Stimulated activated CD4-positive, alpha-beta T cell treated with anti-CD3 and anti-CD28 coated beads, Interleukin-12 subunit alpha, Interleukin-12 subunit beta, amount 100 ng/mL, for 4 hours (primary cell): ENCODE measurements at regions not wholly inside any gene's neighbourhood (a gene's known extent, or its start where the extent isn't known, plus 50 kb on each side); places are given as distances from the start of the nearest gene placed in this dataset.

Source experiments
- DNase-seq: peaks from one replicate; pipeline ENCODE4 v3.0.0-alpha.2; 2020

DNA sequence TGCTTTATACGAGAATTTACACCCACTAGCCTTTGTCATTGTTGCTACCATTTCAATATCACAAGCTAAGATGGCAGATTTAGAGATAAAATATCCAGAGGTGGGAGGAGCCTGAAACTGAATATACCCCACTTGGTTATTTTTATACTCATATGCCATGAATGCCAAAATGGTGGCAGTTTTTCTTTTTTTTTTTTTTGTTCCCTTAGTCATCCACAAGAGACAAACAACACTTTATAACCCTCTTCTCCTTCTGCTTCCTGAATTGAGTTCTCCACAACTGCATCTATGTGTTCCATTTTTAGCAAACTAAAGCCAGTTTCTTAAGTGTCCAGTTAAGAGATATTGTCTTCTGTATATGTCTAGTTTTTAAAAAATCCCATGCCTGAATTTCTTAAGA, 558.4 kb downstream of the LMO4 start:
- no peak for DNase-seq

DNA sequence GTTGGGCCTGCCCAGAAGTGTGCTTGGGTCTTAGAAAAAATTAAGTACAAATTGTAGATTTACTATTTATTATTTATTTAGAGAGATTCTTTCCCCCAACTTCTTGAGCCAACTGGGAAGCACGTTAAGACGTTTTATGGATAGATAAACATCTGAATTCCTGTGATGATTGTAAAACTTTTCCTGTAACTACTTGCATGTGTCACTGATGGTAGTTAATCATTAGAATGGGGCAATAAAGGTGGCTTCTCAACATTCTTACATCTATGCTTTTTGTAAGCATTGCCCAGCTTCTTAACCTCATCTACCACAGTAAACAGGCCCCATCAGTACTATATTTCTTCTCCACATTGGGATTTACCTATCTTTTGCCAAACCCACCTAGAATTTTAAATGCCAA, 559.8 kb downstream of the LMO4 start:
- DNase-seq: no peak

GRCh38 chr1:87894062-87894461, 565.4 kb downstream of the LMO4 start:
- DNase-seq: no peak

DNA sequence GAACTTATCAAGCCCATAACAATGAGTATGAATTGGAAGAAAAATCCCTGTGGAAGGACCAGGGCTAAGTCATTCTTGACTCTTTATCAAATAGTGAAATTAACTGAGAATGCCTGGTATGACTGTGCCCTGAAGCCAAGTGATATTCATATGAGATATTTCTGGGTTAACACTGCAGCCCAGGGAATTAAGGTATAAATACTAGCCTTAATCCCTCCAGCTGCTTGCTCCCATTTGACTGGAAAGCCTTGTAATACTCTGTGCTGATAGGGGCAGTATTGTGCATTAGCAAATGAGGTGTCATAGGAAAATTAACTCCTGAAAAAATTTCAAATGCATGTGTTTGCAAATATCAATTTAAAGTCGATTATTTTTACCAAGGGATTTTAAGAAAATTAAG, 568.8 kb downstream of the LMO4 start:
- no peak for DNase-seq

GRCh38 chr1:87898431-87898830, 569.8 kb downstream of the LMO4 start:
- no peak for DNase-seq

DNA sequence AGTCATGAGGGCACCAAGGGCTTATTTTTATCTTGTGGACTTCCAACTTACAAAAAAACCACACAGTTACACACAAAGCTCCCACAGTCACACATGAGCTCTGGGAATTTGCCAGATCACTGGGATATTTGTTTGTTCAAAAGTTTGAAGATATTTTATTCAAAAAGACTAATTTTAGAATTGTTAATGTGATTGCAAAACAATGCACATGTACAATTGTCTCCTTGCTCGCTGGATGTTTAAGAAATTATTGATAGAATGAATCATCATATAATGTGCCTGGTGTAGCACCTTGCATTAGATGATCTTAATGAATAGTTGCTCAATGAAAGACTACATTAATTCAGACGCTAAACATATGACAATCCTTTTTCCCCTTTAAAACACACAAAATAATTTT, 570.3 kb downstream of the LMO4 start:
- DNase-seq: no peak

DNA sequence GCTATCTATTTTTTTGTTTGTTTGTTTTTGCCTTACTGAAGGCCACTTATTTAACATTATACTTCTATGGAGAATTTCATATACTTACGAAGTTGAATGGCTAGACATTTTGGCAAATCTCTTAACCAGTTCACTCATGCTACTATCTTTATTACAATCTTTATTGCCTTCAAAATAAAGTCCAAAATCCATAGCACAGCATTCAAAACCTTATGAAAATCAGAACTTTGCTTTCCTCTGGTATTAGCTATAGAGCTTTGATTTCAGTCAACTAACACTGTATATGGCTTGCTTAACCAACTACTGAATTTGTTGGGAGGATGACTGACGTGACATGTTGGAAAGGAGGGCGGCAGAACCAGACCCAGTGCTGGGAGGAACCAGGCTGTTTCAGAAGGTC, 571.1 kb downstream of the LMO4 start:
- no peak for DNase-seq

DNA sequence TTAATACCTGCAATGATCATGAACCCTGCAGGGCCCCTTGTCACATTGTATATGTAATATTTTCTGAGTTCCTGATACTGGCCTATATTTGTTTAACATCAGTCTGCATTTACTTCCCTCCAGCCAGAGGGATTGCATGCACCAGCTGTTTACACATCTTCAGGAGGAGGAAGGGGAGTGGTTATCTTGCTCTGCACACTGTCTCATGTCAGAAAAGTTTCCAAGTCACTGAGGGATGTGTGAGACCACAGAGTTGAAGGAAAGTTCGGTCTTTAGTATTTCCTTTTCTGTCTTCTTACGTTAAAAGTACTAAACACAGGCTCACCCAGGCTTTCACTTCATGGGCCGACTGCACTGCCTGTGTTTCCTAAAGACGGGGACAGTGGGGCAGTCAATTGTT, 574.1 kb downstream of the LMO4 start:
- no peak for DNase-seq

- no peak for DNase-seq
Observed at GRCh38 chr1:87903242-87903641, 574.6 kb downstream of the LMO4 start.

- no peak for DNase-seq
Observed at GRCh38 chr1:87904651-87905050, 576.0 kb downstream of the LMO4 start.

DNA sequence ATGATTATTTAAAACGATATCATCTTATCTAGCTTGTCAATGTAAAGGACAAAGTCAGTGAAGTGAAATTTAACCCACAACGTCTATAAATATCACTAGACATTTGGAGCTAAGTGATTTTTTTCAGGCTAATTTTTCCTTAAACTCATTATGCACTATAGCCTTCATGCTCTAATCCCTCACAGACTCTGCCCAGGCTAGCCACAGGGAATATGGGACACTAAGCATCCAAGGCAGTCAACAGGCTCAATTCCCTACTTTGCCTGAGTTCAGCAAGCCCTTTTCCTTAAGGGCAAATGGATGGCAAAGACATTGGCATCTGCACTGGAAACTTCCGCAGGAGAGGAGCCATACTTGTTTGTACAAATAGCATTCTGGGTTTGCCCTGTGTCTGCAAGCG, 577.0 kb downstream of the LMO4 start:
- DNase-seq: no peak

DNA sequence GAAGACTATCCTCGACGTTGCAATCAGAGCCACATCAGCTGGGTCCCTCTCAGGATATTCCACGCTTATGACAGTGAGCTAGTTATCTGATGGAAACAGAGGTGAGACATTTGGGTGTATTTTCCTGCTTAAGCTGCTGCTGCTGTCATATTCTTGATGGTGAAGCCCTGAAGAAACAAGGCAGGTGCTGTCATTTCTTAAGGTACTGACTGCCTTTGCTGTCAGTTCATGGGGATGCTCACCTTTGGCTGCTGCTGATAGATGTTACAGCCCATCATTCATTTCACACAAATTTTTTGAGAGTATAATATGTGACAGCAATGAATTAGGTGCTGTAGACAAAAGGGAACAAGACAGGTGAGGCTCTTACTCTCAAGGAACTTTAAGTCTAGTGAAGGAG, 577.4 kb downstream of the LMO4 start:
- no peak for DNase-seq

- no peak for DNase-seq
Observed at GRCh38 chr1:87913361-87913760, 584.7 kb downstream of the LMO4 start.

DNA sequence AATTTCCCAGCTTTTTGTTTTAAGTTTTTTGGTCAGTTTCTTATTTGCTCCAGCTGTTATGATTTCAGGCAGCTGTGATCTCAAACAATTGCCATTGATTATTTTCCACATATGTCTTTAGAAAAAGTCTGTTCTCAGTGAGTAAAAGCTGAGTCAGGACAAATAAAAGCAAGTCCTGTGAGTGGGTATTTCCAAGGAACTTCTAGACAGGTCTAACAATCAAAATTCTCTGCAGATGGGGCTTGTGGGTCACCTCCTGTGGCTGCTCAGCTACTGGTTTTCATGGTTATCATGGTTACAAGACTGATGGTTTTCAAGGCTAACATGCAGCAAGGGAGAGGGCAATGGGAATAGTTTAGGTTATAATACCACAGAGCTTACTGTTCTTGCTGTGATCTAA, 585.7 kb downstream of the LMO4 start:
- no peak for DNase-seq

DNA sequence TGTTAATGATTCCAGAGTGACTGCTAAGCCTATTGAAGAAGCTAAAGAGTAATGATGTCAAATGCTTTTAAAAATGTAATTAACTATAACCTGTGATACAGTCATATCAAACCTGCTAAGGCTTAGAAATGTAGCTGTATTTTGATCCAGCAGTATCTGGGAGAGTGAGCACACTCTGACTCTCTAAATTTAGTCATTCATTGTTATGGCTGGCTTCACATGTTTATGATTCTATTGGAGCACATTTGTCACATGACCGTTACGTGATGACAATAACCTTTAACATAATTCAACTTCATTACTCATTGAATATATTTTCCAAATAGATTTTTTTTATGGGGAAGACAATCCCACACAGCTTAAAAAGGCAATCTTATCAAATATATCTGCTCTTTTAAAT, 587.1 kb downstream of the LMO4 start:
- no peak for DNase-seq

- no peak for DNase-seq
Observed at GRCh38 chr1:87916965-87917364, 588.3 kb downstream of the LMO4 start.

GRCh38 chr1:87918398-87918797, 589.7 kb downstream of the LMO4 start:
- DNase-seq: no peak

- DNase-seq: no peak
Observed at GRCh38 chr1:87922885-87923284, 594.2 kb downstream of the LMO4 start.

GRCh38 chr1:87926131-87926830, 597.6 kb downstream of the LMO4 start:
- no peak for DNase-seq

- no peak for DNase-seq
Observed at GRCh38 chr1:87926921-87927320, 598.2 kb downstream of the LMO4 start.

DNA sequence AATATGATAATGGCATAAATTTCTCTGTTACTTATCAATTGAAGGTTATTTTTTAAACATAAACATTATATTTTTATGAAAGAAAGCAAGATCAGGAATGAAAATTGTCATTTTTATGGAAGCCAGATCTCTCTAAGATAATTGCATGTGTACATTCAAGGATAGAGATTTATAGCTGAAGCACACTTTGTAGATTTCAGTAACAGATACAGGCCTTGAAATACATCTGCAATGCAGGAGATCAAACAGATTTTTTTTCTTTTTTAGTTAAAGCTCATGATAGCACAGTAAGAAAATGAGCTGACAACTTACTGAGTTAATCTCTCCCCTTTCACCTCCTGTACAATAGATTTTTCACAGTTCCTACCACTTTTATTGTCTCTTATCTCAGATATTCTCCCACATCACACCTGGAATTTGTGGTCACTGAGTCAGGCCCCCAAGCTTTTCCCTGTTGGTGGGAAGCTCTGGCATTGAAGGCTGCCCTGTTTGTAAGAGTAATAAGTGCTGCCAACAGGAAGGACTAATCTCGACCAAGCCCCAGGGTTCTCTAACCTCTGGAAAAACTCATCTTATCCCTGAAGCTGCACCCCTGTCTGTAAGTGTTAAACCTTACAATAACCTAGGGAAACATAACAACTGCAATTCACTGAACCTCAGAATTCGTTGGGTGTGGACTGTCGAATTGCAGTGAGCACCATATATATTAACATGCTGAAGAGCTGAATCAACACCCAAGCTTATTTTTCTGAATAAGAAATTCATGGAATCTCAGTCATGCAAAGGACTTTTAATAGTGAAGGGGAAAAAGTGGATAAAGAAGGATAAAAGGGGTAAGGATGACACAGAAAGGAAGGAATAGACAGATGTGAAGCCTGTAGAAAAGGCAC, 599.0 kb downstream of the LMO4 start:
- DNase-seq: no peak

- DNase-seq: no peak
Observed at GRCh38 chr1:87928623-87929022, 599.9 kb downstream of the LMO4 start.

GRCh38 chr1:87929906-87930305, 601.2 kb downstream of the LMO4 start:
- DNase-seq: no peak

DNA sequence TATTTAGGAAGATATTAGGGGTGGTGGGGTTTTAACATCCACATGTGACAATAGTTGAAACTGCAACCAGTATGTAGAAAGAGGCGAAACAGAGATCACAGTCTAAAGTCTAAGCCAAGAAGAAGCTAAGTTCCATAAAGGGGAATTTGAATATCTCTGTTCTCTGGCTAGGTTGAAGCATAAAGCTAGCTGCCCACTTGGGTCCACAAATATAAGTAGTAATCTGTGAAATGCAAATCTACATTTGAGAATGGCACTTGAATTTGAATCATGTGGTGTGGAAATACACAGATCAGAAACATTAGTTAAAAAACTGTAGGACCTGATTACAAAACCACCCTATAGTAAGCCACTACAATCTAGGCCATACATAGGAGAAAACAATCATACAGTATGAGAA, 602.1 kb downstream of the LMO4 start:
- no peak for DNase-seq

- no peak for DNase-seq
Observed at GRCh38 chr1:87933171-87933570, 604.5 kb downstream of the LMO4 start.
